ENCODE measurements at regions not wholly inside any gene's neighbourhood (a gene's known extent, or its start where the extent isn't known, plus 50 kb on each side); places are given as distances from the start of the nearest gene placed in this dataset.

- DNase-seq (ENCODE audit: low read depth, low spot score): no peak
Measured at GRCh38 chr16:11473728-11474127, 113.0 kb downstream of the LITAF start.

- no peak for DNase-seq (ENCODE audit: low read depth, low spot score)
Measured at GRCh38 chr16:11474617-11475291, 112.0 kb downstream of the LITAF start.

- DNase-seq (ENCODE audit: low read depth, low spot score): no peak
Measured at GRCh38 chr16:11475896-11476630, 110.7 kb downstream of the LITAF start.

- no peak for DNase-seq (ENCODE audit: low read depth, low spot score)
Measured at GRCh38 chr16:11476676-11477075, 110.0 kb downstream of the LITAF start.

GRCh38 chr16:11478431-11479119, 108.1 kb downstream of the LITAF start:
- no peak for DNase-seq (ENCODE audit: low read depth, low spot score)

GRCh38 chr16:11479916-11480315, 106.8 kb downstream of the LITAF start:
- no peak for DNase-seq (ENCODE audit: low read depth, low spot score)

GRCh38 chr16:11480634-11481033, 106.1 kb downstream of the LITAF start:
- DNase-seq (ENCODE audit: low read depth, low spot score): no peak

GRCh38 chr16:11481987-11482386, 104.7 kb downstream of the LITAF start:
- no peak for DNase-seq (ENCODE audit: low read depth, low spot score)

- no peak for DNase-seq (ENCODE audit: low read depth, low spot score)
Measured at GRCh38 chr16:11482946-11483748, 103.6 kb downstream of the LITAF start.

- DNase-seq (ENCODE audit: low read depth, low spot score): no peak
Measured at GRCh38 chr16:11484691-11485258, 101.9 kb downstream of the LITAF start.

- no peak for DNase-seq (ENCODE audit: low read depth, low spot score)
Measured at GRCh38 chr16:11485676-11486075, 101.0 kb downstream of the LITAF start.

GRCh38 chr16:11487289-11487688, 99.4 kb downstream of the LITAF start:
- DNase-seq (ENCODE audit: low read depth, low spot score): no peak

- DNase-seq (ENCODE audit: low read depth, low spot score): no peak
Measured at GRCh38 chr16:11488304-11488703, 98.4 kb downstream of the LITAF start.

- no peak for DNase-seq (ENCODE audit: low read depth, low spot score)
Measured at GRCh38 chr16:11491524-11491923, 95.2 kb downstream of the LITAF start.

GRCh38 chr16:11492808-11493530, 93.8 kb downstream of the LITAF start:
- no peak for DNase-seq (ENCODE audit: low read depth, low spot score)

GRCh38 chr16:11493531-11493929, 93.2 kb downstream of the LITAF start:
- no peak for DNase-seq (ENCODE audit: low read depth, low spot score)

- no peak for DNase-seq (ENCODE audit: low read depth, low spot score)
Measured at GRCh38 chr16:11494029-11494428, 92.7 kb downstream of the LITAF start.

GRCh38 chr16:11494433-11494832, 92.3 kb downstream of the LITAF start:
- DNase-seq (ENCODE audit: low read depth, low spot score): no peak

GRCh38 chr16:11495066-11495407, 91.7 kb downstream of the LITAF start:
- peak; percentile 33 for DNase-seq (ENCODE audit: low read depth, low spot score)

Data from brain pericyte (primary cell).